ENCODE measurements at regions not wholly inside any gene's neighbourhood (a gene's known extent, or its start where the extent isn't known, plus 50 kb on each side); places are given as distances from the start of the nearest gene placed in this dataset.
"Not testable (repeated sequence)": the region's sequence is repeated elsewhere in the genome, so short reads cannot be mapped to it uniquely, and the experiment has no call there.

DNA sequence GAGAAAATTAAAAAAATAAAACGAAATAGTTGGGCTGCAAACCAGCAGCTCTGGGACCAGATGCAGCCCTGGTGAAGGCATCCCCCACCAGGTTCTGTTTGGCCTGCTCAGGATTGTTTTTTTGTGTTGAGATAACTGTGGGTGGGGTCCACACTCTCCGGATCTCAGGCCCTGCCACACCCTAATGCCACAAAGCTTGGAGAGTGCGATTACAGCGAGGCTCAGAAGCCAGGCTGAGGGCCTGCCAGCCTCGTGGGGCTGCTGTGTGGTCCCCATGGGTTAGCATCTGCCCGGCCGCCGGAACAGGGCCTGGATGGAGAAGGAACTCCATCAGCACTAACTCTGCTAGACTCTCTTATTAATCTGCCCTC, 290.8 kb upstream of the PLGLB2 start:
- not testable (repeated sequence) for DNase-seq (ENCODE audit: low spot score)

GRCh38 chr2:87458938-87459337, 288.9 kb upstream of the PLGLB2 start:
- not testable (repeated sequence) for DNase-seq (ENCODE audit: low spot score)

- not testable (repeated sequence) for DNase-seq (ENCODE audit: low spot score)
Observed at GRCh38 chr2:87460104-87460503, 287.8 kb upstream of the PLGLB2 start.

- DNase-seq (ENCODE audit: low spot score) = not testable (repeated sequence)
Observed at GRCh38 chr2:87460662-87461061, 287.2 kb upstream of the PLGLB2 start.

DNA sequence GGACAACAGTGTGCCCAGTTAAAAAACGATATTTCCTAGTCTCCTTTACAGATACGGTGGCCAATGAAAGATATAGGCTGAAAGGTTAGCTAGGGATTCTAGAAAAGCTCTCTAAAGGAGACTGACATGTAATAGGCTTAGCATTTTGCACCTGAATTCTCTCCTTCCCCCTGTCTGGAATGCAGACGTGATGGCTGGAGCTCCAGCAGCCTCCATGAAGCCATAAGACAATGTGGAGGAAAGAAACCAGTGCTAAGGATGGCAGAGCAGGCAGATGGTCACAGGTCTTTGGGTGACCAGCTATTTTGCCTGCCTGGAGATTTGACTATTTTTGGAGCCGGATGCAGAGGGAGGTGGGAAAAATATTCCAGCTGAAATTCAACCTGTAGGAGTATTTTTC, 286.2 kb upstream of the PLGLB2 start:
- DNase-seq (ENCODE audit: low spot score) = not testable (repeated sequence)

DNA sequence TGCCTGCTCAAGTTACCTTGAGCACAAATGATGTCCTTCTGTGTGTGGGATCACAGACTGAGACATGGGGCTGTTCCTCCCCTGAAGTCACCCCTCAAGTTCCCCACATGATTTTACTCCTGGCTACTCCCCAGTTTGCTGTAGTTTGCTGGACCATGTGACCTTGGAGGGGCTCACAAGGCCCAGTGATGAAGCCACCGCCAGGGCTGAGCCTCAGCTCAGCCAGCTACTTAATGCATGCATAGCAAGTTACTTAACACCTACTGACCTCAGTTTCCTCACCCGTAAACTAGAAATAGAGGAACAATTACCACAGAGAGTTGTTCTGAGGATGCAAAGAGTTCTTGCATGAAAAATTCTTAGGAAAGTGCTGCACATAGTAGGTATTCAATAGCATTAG, 283.7 kb upstream of the PLGLB2 start:
- not testable (repeated sequence) for DNase-seq (ENCODE audit: low spot score)

GRCh38 chr2:87465730-87466129, 282.2 kb upstream of the PLGLB2 start:
- DNase-seq (ENCODE audit: low spot score) = not testable (repeated sequence)

DNA sequence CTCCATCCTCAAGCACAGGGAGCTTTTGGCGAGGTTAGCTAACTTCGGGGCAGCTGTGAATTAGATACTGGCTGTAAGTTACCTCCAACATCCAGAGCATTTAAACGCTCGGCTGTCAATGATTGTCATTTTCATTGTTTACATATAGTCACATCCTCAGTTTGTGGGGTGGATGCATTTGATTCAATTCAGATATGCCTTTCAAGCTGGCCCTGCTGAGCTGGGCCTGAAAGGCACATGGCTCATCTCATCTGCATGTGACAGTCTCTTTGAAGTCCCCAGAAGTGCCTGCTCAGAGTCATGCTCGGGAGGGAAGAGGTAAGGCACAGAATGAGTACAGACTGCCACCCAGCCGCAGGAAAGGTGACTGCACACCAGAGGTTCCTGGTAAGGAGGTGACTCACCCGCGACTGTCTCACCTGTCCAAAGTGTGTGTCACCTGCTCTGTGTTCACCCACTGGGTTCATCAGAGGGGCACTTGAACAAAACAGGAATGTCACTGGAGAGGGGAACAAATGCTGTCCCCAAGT, 281.2 kb upstream of the PLGLB2 start:
- not testable (repeated sequence) for DNase-seq (ENCODE audit: low spot score)

DNA sequence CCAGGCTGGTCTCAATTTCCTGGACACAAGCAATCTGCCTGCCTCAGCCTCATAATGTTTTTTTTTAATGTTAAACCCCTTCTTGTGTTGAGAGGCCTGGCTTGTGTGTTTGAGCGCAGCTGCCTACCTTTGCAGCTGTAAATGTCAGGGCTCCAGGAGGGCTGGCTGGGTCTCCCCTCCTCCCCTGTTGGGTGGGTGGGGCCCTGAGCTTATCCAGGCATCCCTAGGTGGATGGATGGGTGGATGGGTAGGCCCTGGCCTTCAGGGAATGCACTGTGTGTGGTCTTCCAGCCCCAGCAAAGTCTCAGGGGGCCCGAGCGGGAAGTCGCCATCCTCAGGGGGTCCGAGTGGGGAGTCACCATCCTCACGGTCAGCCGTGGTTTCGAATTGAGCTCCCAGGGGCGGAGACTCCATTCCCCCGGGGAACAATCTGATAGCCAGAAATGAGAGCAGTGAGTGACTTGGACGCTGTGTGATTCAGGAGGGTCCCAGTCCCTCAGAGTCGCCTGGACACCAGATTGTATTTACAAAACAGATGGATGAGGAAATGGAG, 279.4 kb upstream of the PLGLB2 start:
- not testable (repeated sequence) for DNase-seq (ENCODE audit: low spot score)

GRCh38 chr2:87469180-87470151, 278.4 kb upstream of the PLGLB2 start:
- DNase-seq (ENCODE audit: low spot score) = peak; percentile 23

GRCh38 chr2:87470381-87471380, 277.2 kb upstream of the PLGLB2 start:
- not testable (repeated sequence) for DNase-seq (ENCODE audit: low spot score)

- not testable (repeated sequence) for DNase-seq (ENCODE audit: low spot score)
Observed at GRCh38 chr2:87471478-87471877, 276.4 kb upstream of the PLGLB2 start.

DNA sequence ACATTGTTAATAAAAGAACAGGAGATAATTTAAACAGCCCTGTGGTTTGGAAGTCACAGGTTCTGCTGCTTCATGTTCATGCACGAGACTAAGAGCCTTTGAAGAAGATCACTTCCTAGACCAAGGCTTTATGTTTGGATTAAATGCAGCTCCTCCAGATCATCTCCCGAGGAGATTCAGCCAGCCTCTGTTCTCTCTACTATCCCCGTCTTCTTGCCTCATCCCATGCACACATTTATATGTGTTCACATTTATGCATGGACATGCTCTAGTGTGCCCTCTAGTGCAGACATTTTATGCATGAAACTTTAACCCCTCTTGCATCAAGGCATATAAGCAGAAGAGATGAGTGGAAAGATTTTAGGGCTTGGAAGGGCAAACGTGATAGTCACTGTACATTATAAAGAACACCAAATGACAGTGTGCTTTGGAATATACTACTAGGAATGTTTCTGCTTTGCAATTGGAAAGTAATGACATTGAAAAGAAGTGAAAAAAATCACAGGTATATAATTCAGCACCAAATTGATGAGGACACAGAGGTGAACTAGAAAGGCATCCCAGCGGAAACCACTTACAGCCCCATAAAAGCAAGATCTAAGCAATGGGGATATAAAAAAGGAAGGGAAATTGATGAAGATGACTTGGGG, 271.5 kb upstream of the PLGLB2 start:
- DNase-seq (ENCODE audit: low spot score) = not testable (repeated sequence)

- DNase-seq (ENCODE audit: low spot score) = not testable (repeated sequence)
Observed at GRCh38 chr2:87476936-87477335, 271.0 kb upstream of the PLGLB2 start.

GRCh38 chr2:87477669-87478428, 270.0 kb upstream of the PLGLB2 start:
- not testable (repeated sequence) for DNase-seq (ENCODE audit: low spot score)

DNA sequence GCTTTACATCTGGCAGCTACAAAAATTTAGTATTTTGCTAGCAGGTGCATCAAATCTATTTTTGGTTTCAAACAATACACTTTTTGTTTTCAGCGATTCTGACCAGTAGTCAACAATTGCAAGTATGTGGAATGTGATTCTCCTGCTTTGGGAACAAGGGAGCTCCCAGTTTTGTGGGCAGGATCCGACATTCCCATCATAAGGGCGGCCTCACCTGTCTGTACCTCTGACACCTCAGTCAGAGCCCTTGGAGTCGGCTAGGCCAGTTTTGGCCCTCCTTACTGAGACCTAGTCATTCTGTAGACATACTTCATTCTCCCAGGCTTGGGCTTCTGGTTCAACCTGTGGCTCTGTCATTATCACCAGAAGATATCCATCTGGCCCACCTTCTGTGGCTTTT, 269.0 kb upstream of the PLGLB2 start:
- not testable (repeated sequence) for DNase-seq (ENCODE audit: low spot score)

DNA sequence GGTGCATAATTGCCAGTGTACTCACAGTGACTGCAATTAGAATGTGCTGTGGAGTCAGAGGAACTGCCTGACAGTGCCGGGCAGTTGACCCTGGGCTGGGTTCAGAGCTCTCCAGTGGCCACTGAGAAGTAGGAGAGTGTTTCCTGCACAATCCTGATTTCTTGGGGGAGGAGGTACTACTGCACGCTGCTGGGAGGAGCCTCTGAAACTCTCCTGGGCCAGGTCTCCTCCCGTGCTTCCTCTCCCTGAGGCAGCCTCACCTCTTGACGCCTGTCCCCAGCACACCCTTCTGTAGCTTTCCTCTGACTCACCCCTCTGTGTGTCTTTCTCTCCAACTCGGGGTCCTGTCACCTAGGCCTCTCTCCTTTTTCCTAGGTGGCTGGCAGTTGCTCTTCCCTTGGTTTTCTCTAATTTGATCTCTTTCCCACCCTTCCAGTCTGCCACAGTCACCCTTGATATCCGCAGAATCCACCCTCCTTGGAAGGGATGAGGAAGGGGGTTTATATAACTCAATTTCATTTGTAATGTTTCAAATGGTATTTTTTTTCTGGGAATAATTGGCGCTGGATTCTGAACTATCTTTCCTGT, 264.7 kb upstream of the PLGLB2 start:
- not testable (repeated sequence) for DNase-seq (ENCODE audit: low spot score)

- not testable (repeated sequence) for DNase-seq (ENCODE audit: low spot score)
Observed at GRCh38 chr2:87484363-87484762, 263.5 kb upstream of the PLGLB2 start.

GRCh38 chr2:87485455-87485854, 262.4 kb upstream of the PLGLB2 start:
- not testable (repeated sequence) for DNase-seq (ENCODE audit: low spot score)

DNA sequence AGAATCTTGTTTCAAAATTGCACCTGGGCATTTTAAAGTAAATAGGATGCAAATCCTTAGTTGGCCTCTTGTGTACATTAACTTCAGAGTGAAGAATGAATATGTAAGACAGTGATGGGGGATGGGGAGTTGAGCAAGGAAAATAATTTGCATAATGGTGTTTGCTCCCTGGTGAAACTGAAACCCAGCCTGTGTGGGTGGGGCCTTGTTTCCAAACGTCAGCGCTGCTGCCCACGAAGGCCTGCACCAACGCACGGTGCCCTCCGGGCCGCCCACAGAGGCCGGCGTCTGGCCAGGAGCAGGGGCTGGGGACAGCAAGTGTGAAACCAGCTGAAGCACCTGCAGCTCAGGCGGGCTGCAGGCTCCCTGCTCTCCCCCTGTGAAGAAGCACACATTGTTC, 262.0 kb upstream of the PLGLB2 start:
- DNase-seq (ENCODE audit: low spot score) = not testable (repeated sequence)
